GM23338 (cell line): ENCODE measurements at regions not wholly inside any gene's neighbourhood (a gene's known extent, or its start where the extent isn't known, plus 50 kb on each side); places are given as distances from the start of the nearest gene placed in this dataset.

Experiments used
- EZH2phosphoT487 ChIP-seq: fragments of 200-600 bp; sonication (generic); IDR thresholded peaks from one replicate; pipeline ENCODE4 v1.8.1; 2018; ENCODE audit warnings: antibody characterized with exemption; ENCODE audit not compliant: unreplicated experiment
- POLR2AphosphoS5 ChIP-seq: IDR thresholded peaks from 2 replicates; pipeline ENCODE4 v1.6.1; 2016; ENCODE audit warnings: antibody characterized with exemption, low read depth
- REST ChIP-seq: IDR thresholded peaks from one replicate; pipeline ENCODE4 v1.6.1; 2018; ENCODE audit warnings: antibody characterized with exemption; ENCODE audit not compliant: unreplicated experiment
- ZNF114 ChIP-seq: fragments of 250-450 bp; sonication (Bioruptor Pico); IDR thresholded peaks from 2 replicates; pipeline ENCODE4 v1.5.0; 2020; ENCODE audit warnings: mild to moderate bottlenecking, moderate library complexity
- TF ChIP-seq, protein P1 (sequence below): fragments of 250-450 bp; sonication (Bioruptor Pico); IDR thresholded peaks from 2 replicates; pipeline ENCODE4 v1.5.0; 2020; ENCODE audit warnings: mild to moderate bottlenecking, moderate library complexity

GRCh38 chr9:129473523-129474244, 147.2 kb downstream of the C9orf50 start (continued):
- TF ChIP-seq, protein P1, sequence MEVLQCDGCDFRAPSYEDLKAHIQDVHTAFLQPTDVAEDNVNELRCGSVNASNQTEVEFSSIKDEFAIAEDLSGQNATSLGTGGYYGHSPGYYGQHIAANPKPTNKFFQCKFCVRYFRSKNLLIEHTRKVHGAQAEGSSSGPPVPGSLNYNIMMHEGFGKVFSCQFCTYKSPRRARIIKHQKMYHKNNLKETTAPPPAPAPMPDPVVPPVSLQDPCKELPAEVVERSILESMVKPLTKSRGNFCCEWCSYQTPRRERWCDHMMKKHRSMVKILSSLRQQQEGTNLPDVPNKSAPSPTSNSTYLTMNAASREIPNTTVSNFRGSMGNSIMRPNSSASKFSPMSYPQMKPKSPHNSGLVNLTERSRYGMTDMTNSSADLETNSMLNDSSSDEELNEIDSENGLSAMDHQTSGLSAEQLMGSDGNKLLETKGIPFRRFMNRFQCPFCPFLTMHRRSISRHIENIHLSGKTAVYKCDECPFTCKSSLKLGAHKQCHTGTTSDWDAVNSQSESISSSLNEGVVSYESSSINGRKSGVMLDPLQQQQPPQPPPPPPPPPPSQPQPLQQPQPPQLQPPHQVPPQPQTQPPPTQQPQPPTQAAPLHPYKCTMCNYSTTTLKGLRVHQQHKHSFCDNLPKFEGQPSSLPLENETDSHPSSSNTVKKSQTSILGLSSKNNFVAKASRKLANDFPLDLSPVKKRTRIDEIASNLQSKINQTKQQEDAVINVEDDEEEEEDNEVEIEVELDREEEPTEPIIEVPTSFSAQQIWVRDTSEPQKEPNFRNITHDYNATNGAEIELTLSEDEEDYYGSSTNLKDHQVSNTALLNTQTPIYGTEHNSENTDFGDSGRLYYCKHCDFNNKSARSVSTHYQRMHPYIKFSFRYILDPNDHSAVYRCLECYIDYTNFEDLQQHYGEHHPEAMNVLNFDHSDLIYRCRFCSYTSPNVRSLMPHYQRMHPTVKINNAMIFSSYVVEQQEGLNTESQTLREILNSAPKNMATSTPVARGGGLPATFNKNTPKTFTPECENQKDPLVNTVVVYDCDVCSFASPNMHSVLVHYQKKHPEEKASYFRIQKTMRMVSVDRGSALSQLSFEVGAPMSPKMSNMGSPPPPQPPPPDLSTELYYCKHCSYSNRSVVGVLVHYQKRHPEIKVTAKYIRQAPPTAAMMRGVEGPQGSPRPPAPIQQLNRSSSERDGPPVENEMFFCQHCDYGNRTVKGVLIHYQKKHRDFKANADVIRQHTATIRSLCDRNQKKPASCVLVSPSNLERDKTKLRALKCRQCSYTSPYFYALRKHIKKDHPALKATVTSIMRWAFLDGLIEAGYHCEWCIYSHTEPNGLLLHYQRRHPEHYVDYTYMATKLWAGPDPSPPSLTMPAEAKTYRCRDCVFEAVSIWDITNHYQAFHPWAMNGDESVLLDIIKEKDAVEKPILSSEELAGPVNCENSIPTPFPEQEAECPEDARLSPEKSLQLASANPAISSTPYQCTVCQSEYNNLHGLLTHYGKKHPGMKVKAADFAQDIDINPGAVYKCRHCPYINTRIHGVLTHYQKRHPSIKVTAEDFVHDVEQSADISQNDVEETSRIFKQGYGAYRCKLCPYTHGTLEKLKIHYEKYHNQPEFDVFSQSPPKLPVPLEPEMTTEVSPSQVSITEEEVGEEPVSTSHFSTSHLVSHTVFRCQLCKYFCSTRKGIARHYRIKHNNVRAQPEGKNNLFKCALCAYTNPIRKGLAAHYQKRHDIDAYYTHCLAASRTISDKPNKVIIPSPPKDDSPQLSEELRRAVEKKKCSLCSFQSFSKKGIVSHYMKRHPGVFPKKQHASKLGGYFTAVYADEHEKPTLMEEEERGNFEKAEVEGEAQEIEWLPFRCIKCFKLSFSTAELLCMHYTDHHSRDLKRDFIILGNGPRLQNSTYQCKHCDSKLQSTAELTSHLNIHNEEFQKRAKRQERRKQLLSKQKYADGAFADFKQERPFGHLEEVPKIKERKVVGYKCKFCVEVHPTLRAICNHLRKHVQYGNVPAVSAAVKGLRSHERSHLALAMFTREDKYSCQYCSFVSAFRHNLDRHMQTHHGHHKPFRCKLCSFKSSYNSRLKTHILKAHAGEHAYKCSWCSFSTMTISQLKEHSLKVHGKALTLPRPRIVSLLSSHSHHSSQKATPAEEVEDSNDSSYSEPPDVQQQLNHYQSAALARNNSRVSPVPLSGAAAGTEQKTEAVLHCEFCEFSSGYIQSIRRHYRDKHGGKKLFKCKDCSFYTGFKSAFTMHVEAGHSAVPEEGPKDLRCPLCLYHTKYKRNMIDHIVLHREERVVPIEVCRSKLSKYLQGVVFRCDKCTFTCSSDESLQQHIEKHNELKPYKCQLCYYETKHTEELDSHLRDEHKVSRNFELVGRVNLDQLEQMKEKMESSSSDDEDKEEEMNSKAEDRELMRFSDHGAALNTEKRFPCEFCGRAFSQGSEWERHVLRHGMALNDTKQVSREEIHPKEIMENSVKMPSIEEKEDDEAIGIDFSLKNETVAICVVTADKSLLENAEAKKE (CRISPR knock-in tag), result no peak
- TF ChIP-seq EZH2phosphoT487 (no peak), POLR2AphosphoS5 (no peak), REST (no peak), ZNF114 (CRISPR knock-in tag) (no peak)
